ENCODE measurements at regions not wholly inside any gene's neighbourhood (a gene's known extent, or its start where the extent isn't known, plus 50 kb on each side); places are given as distances from the start of the nearest gene placed in this dataset.

DNA sequence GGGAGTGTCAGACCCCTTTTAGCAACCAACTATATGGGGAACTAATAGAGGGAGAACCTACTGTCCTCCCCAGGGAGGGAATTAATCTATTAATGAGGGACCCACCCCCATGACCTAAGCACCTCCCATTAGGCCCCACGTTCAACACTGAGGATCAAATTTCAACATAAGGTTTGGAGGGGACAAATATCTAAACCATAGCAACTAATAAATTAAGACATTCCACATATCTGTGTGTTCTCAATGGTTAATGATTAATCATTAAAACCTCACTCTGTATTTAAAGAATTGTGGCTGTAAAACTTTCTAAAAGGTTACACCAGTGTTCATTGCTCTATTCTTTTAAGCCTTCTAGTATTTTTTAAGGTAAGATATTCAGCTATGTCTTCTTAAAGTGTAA is 500.4 kb upstream of the SULF2 start:
- POLR2A ChIA-PET (ENCODE audit: partially characterized antibody): no interaction called here
- Mint-ChIP-seq H3K9me3 (no peaks in the 10 kb centered on the region), H3K27me3 (peaks cover 18 to 26% of the 10 kb centered on the region in 2 donors), H3K36me3 (no peaks in the 10 kb centered on the region), H3K4me1 (no peaks in the 10 kb centered on the region), H3K27ac (no peak overlapping the region), H3K4me3 (no peak overlapping the region)
- Histone ChIP-seq H3K27me3 (ENCODE audit: insufficient read depth, low read length) (no peaks in the 10 kb centered on the region), H3K27ac (ENCODE audit: low read depth, low read length) (no peak overlapping the region), H3K4me1 (ENCODE audit: insufficient read depth, low read length) (no peaks in the 10 kb centered on the region), H3K9me3 (ENCODE audit: control insufficient read depth in 1 of 2, low read length in 2 of 2) (no peaks in the 10 kb centered on the region), H3K4me3 (ENCODE audit: low read length in 2 of 2) (no peak overlapping the region), H3K36me3 (ENCODE audit: insufficient read depth, low read length) (no peaks in the 10 kb centered on the region)
- intact Hi-C loops (cut with micrococcal nuclease): no loop called here
- DNase-seq: no peak
- CTCF ChIA-PET (ENCODE audit: partially characterized antibody): no interaction called here

DNA sequence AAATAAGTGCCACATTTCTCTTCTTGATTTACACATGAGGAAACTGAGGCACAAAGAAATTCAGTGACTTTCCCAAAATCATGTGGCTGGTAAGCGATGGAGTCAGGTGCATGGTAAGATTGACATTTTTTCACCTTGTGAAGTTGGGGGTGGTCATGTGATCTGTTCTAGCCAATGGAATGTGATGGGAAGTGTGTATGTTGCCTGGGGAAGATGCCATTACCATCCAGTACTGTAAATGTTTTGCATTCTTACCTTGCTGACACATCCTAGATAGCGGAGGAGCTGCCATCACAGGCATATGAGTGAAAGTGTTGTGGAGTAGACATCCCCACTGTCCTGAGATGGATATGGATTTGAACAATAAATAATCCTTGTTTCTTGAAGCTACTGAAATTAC is 499.6 kb upstream of the SULF2 start:
- Histone ChIP-seq H3K27ac (ENCODE audit: low read depth, low read length) (no peak overlapping the region), H3K27me3 (ENCODE audit: insufficient read depth, low read length) (no peaks in the 10 kb centered on the region), H3K4me1 (ENCODE audit: insufficient read depth, low read length) (no peaks in the 10 kb centered on the region), H3K9me3 (ENCODE audit: control insufficient read depth in 1 of 2, low read length in 2 of 2) (no peaks in the 10 kb centered on the region), H3K4me3 (ENCODE audit: low read length in 2 of 2) (no peak overlapping the region), H3K36me3 (ENCODE audit: insufficient read depth, low read length) (no peaks in the 10 kb centered on the region)
- Mint-ChIP-seq H3K4me1 (no peaks in the 10 kb centered on the region), H3K27me3 (peaks cover 14 to 26% of the 10 kb centered on the region in 2 donors), H3K9me3 (no peaks in the 10 kb centered on the region), H3K27ac (no peak overlapping the region), H3K36me3 (no peaks in the 10 kb centered on the region), H3K4me3 (no peak overlapping the region)
- ChIA-PET POLR2A (ENCODE audit: partially characterized antibody) (no interaction called here), CTCF (ENCODE audit: partially characterized antibody) (no interaction called here)
- intact Hi-C loops (cut with micrococcal nuclease): no loop called here
- DNase-seq: no peak

DNA sequence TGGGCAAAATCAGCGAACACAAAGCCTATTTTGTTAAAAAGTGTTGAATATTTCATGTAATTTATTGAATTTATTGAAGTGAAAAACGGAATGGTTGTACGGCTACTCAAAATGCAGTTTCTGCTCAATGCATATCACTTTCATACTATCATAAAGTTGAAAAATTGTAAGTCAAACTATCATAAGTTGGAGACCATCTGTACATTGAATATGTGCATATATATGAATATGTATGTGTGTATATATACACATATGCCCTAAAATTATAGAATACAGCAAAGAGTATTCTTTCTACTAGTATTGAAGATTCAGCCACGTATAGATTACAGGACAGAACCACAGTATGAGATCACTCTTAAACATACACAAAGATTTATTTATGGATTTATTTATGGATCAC is 499.0 kb upstream of the SULF2 start:
- Mint-ChIP-seq H3K27me3 (peaks cover 16 to 27% of the 10 kb centered on the region in 2 donors), H3K4me3 (no peak overlapping the region), H3K27ac (no peak overlapping the region), H3K4me1 (no peaks in the 10 kb centered on the region), H3K36me3 (no peaks in the 10 kb centered on the region), H3K9me3 (no peaks in the 10 kb centered on the region)
- POLR2A ChIA-PET (ENCODE audit: partially characterized antibody): no interaction called here
- CTCF ChIA-PET (ENCODE audit: partially characterized antibody): no interaction called here
- Histone ChIP-seq H3K9me3 (ENCODE audit: control insufficient read depth in 1 of 2, low read length in 2 of 2) (no peaks in the 10 kb centered on the region), H3K4me3 (ENCODE audit: low read length in 2 of 2) (no peak overlapping the region), H3K36me3 (ENCODE audit: insufficient read depth, low read length) (no peaks in the 10 kb centered on the region), H3K27me3 (ENCODE audit: insufficient read depth, low read length) (no peaks in the 10 kb centered on the region), H3K4me1 (ENCODE audit: insufficient read depth, low read length) (no peaks in the 10 kb centered on the region), H3K27ac (ENCODE audit: low read depth, low read length) (no peak overlapping the region)
- DNase-seq: no peak
- intact Hi-C loops (cut with micrococcal nuclease): no loop called here

DNA sequence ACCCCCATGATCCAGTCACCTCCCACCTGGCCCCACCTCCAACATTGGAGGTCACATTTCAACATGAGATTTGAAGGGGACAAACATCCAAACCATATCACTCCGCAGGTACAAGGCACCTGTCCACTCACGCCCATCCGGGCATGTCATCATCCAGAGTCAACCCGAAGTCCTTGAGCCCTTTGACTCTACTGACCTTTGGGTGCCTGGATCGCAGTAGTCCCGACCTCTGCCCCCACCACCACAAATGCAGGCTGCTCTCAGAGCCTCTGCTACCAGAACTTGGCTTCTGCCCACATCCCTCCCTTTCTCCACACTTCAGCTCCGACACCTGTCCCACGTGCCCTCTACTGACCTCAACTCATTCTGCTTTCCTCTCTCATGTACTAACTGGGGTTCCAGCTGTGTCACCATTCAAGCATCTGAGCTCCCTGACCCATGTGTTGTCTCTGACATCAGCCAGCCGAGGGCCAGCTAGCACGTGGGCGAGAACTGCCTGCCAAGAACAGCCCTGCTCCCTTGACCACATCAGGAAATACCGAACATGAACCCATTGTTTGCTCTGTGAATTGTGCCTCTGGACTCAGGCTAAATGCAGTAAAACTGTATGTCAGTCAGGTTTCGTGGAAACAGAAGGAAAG is 498.3 kb upstream of the SULF2 start:
- Histone ChIP-seq H3K4me1 (ENCODE audit: insufficient read depth, low read length) (no peaks in the 10 kb centered on the region), H3K4me3 (ENCODE audit: low read length in 2 of 2) (no peak overlapping the region), H3K36me3 (ENCODE audit: insufficient read depth, low read length) (no peaks in the 10 kb centered on the region), H3K27me3 (ENCODE audit: insufficient read depth, low read length) (no peaks in the 10 kb centered on the region), H3K27ac (ENCODE audit: low read depth, low read length) (no peak overlapping the region), H3K9me3 (ENCODE audit: control insufficient read depth in 1 of 2, low read length in 2 of 2) (no peaks in the 10 kb centered on the region)
- no peaks in the 10 kb centered on the region for H3K4me1 Mint-ChIP-seq
- ChIA-PET CTCF (ENCODE audit: partially characterized antibody) (no interaction called here), POLR2A (ENCODE audit: partially characterized antibody) (no interaction called here)
- no peak overlapping the region for H3K4me3 Mint-ChIP-seq
- no peak for DNase-seq
- no peaks in the 10 kb centered on the region for H3K36me3 Mint-ChIP-seq
- intact Hi-C loops (cut with micrococcal nuclease): no loop called here
- no peak overlapping the region for H3K27ac Mint-ChIP-seq
- H3K27me3 Mint-ChIP-seq: peaks cover 17 to 22% of the 10 kb centered on the region in 2 donors
- no peaks in the 10 kb centered on the region for H3K9me3 Mint-ChIP-seq

DNA sequence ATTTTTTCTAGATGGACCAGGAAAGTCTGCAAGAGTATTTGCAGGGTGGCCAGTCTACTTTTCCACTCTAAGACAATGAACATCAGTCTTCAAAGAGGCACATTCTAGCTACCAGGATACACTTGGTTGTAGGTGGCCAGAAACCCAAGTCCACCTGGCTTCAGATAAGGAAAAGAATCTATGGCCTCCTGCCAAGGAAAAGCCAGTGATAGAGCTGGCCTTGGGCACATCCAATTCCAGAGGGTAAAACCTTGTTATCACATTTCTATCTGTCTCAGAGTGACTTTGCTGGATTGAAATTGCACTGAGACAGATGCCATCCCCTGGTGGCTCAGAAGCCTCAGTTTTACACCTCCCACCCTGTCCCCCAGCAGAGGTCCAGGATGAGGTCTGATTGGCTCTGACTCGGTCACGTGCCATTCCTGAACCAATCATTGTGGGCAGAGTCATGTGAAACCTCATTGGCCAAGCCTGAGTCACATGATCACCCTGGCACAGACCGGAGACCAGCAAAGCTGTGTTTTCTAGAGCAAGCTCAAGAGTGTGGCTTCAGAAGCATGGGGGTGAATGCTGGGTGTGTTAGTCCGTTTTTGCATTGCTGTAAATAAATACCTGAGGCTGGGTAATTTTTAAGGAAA is 497.4 kb upstream of the SULF2 start:
- intact Hi-C loops (cut with micrococcal nuclease): no loop called here
- H3K27ac ChIP-seq (ENCODE audit: low read depth, low read length): no peak overlapping the region
- Mint-ChIP-seq H3K27me3 (peaks cover 15 to 24% of the 10 kb centered on the region in 2 donors), H3K4me1 (no peaks in the 10 kb centered on the region), H3K9me3 (no peaks in the 10 kb centered on the region), H3K4me3 (no peak overlapping the region), H3K36me3 (no peaks in the 10 kb centered on the region), H3K27ac (no peak overlapping the region)
- H3K9me3 ChIP-seq (ENCODE audit: control insufficient read depth in 1 of 2, low read length in 2 of 2): no peaks in the 10 kb centered on the region
- ChIA-PET CTCF (ENCODE audit: partially characterized antibody) (no interaction called here), POLR2A (ENCODE audit: partially characterized antibody) (no interaction called here)
- H3K4me1 ChIP-seq (ENCODE audit: insufficient read depth, low read length): no peaks in the 10 kb centered on the region
- H3K4me3 ChIP-seq (ENCODE audit: low read length in 2 of 2): no peak overlapping the region
- no peaks in the 10 kb centered on the region for H3K36me3 ChIP-seq (ENCODE audit: insufficient read depth, low read length)
- no peaks in the 10 kb centered on the region for H3K27me3 ChIP-seq (ENCODE audit: insufficient read depth, low read length)
- no peak for DNase-seq

DNA sequence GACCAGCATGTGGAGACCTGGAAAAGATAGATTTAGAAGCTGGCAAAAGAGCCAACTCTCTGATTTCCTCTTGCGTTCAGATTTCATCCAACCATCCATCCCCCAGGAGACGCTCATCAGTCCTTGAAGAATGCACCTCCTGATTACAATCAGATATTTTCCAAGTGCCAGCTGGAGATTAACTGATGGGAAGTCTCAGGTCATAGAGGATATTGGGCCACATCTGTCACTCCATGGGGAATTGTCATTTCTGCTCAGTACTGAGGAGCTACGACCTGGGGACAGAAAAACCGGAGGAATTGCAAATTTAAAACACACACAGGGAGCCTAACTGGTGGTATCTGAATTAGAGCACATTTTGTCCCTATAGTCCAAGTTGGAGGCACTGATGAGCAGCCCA is 496.2 kb upstream of the SULF2 start:
- H3K4me3 Mint-ChIP-seq: no peak overlapping the region
- DNase-seq: no peak
- Histone ChIP-seq H3K9me3 (ENCODE audit: control insufficient read depth in 1 of 2, low read length in 2 of 2) (no peaks in the 10 kb centered on the region), H3K4me3 (ENCODE audit: low read length in 2 of 2) (no peak overlapping the region), H3K36me3 (ENCODE audit: insufficient read depth, low read length) (no peaks in the 10 kb centered on the region), H3K4me1 (ENCODE audit: insufficient read depth, low read length) (no peaks in the 10 kb centered on the region), H3K27ac (ENCODE audit: low read depth, low read length) (no peak overlapping the region), H3K27me3 (ENCODE audit: insufficient read depth, low read length) (no peaks in the 10 kb centered on the region)
- H3K36me3 Mint-ChIP-seq: no peaks in the 10 kb centered on the region
- intact Hi-C loops (cut with micrococcal nuclease): no loop called here
- ChIA-PET POLR2A (ENCODE audit: partially characterized antibody) (no interaction called here), CTCF (ENCODE audit: partially characterized antibody) (no interaction called here)
- H3K27ac Mint-ChIP-seq: no peak overlapping the region
- peaks cover 18 to 25% of the 10 kb centered on the region in 2 donors for H3K27me3 Mint-ChIP-seq
- H3K9me3 Mint-ChIP-seq: no peaks in the 10 kb centered on the region
- H3K4me1 Mint-ChIP-seq: no peaks in the 10 kb centered on the region

DNA sequence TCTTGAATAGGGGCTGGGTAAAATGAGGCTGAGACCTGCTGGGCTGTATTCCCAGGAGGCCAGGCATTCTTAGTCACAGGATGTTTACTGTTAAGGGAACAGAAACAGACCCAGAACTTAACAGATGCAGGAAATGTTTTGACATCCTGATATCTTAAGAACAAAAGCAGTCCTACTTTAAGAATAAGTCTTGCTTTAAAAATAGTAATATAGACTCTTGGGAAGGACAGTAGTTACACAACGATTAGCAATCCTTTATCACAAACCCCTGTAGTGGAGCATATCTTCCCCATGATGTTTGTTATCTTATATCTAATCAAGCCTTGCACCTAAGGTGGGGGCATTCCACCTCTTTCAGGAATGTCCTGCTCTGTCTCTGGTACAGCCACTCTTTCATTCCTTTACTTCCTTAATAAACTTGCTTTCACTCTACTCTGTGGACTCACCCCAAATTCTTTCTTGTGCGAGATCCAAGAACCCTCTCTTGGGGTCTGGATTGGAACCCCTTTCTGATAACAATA is 493.7 kb upstream of the SULF2 start:
- no peak overlapping the region for H3K27ac Mint-ChIP-seq
- no peak overlapping the region for H3K4me3 ChIP-seq (ENCODE audit: low read length in 2 of 2)
- no peaks in the 10 kb centered on the region for H3K9me3 ChIP-seq (ENCODE audit: control insufficient read depth in 1 of 2, low read length in 2 of 2)
- POLR2A ChIA-PET (ENCODE audit: partially characterized antibody): no interaction called here
- H3K4me3 Mint-ChIP-seq: no peak overlapping the region
- no peaks in the 10 kb centered on the region for H3K36me3 Mint-ChIP-seq
- no peaks in the 10 kb centered on the region for H3K36me3 ChIP-seq (ENCODE audit: insufficient read depth, low read length)
- H3K27ac ChIP-seq (ENCODE audit: low read depth, low read length): no peak overlapping the region
- no peaks in the 10 kb centered on the region for H3K27me3 ChIP-seq (ENCODE audit: insufficient read depth, low read length)
- DNase-seq: no peak
- intact Hi-C loops (cut with micrococcal nuclease): no loop called here
- peaks cover 0 to 3% (median 0%) of the 10 kb centered on the region in 8 donors for H3K9me3 Mint-ChIP-seq
- H3K27me3 Mint-ChIP-seq: peaks cover 19 to 25% of the 10 kb centered on the region in 2 donors
- H3K4me1 ChIP-seq (ENCODE audit: insufficient read depth, low read length): no peaks in the 10 kb centered on the region
- CTCF ChIA-PET (ENCODE audit: partially characterized antibody): interaction anchor here (0.6 kb wide), 1 partner anchor 1730 kb away, joined by 3 read pairs; no protein-coding TSS in a partner anchor
- no peaks in the 10 kb centered on the region for H3K4me1 Mint-ChIP-seq
